Sigmoid colon (tissue), 6 donors: ENCODE measurements at regions not wholly inside any gene's neighbourhood (a gene's known extent, or its start where the extent isn't known, plus 50 kb on each side); places are given as distances from the start of the nearest gene placed in this dataset.

Source experiments
- DNase-seq: peaks from one replicate; pipeline ENCODE4 v3.0.0-alpha.2; 2019
- H3K27ac ChIP-seq, 4 donors: fragments of 200-600 bp; sonication (generic); one replicate each; pipeline ENCODE4 v1.5.1; 2016 to 2019; ENCODE audit warnings: mild to moderate bottlenecking in 1 of 4
- H3K27me3 ChIP-seq, 3 donors: fragments of 200-600 bp; sonication (generic); one replicate each; pipeline ENCODE4 v1.5.1; 2019; ENCODE audit warnings: mild to moderate bottlenecking in 1 of 3
- H3K36me3 ChIP-seq, 4 donors: fragments of 200-600 bp; sonication (generic); one replicate each; pipeline ENCODE4 v1.5.1; 2016 to 2019
- H3K4me1 ChIP-seq, 4 donors: fragments of 200-600 bp; sonication (generic); one replicate each; pipeline ENCODE4 v1.5.1; 2017 to 2019
- H3K4me3 ChIP-seq, 4 donors: fragments of 200-600 bp; sonication (generic); one replicate each; pipeline ENCODE4 v1.5.1; 2017 to 2019; ENCODE audit warnings: mild to moderate bottlenecking in 2 of 4, moderate library complexity in 1 of 4
- H3K9me3 ChIP-seq, 4 donors: fragments of 200-600 bp in 3 of 4; sonication (generic) in 3 of 4; one replicate each; pipeline versions ENCODE4 v1.5.1 to v1.6.1; 2013 to 2019
- EP300 ChIP-seq, 4 donors: sonication (generic); formaldehyde crosslinking; IDR thresholded peaks; one replicate each; pipeline ENCODE4 v1.6.1; 2017; ENCODE audit warnings: antibody characterized with exemption in 4 of 4
- POLR2A ChIP-seq, 2 donors: fragments of 450-650 bp; IDR thresholded peaks; one replicate each; pipeline ENCODE4 v1.6.1; 2016; ENCODE audit warnings: antibody characterized with exemption in 2 of 2, mild to moderate bottlenecking in 2 of 2, moderate library complexity in 2 of 2
- POLR2AphosphoS5 ChIP-seq, 4 donors: sonication (generic); formaldehyde crosslinking; IDR thresholded peaks; one replicate each; pipeline ENCODE4 v1.6.1; 2017; ENCODE audit warnings: antibody characterized with exemption in 4 of 4
- WGBS, 2 donors: extraction: QIAGEN DNeasy Blood & Tissue Kit; methylation state at CpG; one replicate each; pipeline ENCODE4 v1.1.7; 2013; 5-methylcytosine and 5-hydroxymethylcytosine counted together
- intact Hi-C: fragments of 100-400 bp; cut with DNase I; formaldehyde crosslinking; loops from one replicate; pipeline ENCODE4 v1.15.1; 2023
- TF ChIP-seq, protein P1 (sequence below), 4 experiments: fragments of 450-650 bp in 3 of 4; fragments of 200-600 bp in 1 of 4; IDR thresholded peaks; one replicate each; pipeline ENCODE4 v1.5.1; 2016 to 2019; ENCODE audit warnings: antibody characterized with exemption in 4 of 4, mild to moderate bottlenecking in 3 of 4, moderate library complexity in 2 of 4
- donor health status: healthy with polysubstance abuse.
- donor health status: healthy.

- 73 to 92% methylated on average over 4 of the region's 4 CpGs for WGBS, 2 donors
- Histone ChIP-seq H3K27ac (peak overlapping the region in 2 of 4 donors; percentile 15 to 49), H3K4me3 (no peak overlapping the region), H3K27me3 (no peaks in the 10 kb centered on the region), H3K4me1 (peaks cover 0 to 13% (median 4%) of the 10 kb centered on the region in 4 donors), H3K9me3 (no peaks in the 10 kb centered on the region), H3K36me3 (no peaks in the 10 kb centered on the region)
- TF ChIP-seq EP300 (IDR thresholded peaks at IDR 0.05), result no peak
- TF ChIP-seq, protein P1, sequence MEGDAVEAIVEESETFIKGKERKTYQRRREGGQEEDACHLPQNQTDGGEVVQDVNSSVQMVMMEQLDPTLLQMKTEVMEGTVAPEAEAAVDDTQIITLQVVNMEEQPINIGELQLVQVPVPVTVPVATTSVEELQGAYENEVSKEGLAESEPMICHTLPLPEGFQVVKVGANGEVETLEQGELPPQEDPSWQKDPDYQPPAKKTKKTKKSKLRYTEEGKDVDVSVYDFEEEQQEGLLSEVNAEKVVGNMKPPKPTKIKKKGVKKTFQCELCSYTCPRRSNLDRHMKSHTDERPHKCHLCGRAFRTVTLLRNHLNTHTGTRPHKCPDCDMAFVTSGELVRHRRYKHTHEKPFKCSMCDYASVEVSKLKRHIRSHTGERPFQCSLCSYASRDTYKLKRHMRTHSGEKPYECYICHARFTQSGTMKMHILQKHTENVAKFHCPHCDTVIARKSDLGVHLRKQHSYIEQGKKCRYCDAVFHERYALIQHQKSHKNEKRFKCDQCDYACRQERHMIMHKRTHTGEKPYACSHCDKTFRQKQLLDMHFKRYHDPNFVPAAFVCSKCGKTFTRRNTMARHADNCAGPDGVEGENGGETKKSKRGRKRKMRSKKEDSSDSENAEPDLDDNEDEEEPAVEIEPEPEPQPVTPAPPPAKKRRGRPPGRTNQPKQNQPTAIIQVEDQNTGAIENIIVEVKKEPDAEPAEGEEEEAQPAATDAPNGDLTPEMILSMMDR (IDR thresholded peaks at IDR 0.05), result no peak
- intact Hi-C loops, result no loop called here
- DNase-seq, result no peak
These were observed 264.0 kb upstream of the PLEKHG7 start for GRCh38 chr12:92438641-92439419.

DNA sequence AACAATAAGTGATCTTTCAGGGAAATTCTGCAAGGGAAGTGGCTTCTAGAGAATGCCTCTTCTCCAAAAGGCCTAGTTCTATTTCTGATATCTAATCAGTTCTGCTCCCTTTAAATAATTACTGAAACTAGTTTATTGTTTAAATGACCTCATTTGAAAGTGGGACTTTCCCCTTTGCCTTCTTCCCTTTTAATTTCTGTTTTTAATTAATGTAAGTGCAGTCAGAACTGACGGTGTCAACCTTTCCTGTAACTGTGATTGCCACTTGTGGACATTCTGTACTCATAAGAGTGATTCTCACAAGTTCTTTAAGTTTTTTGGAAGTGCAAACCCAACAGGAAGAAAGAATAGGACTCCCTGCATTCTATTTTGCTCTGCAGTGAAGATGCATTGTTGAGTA lies 265.3 kb upstream of the PLEKHG7 start:
- Histone ChIP-seq H3K4me3 (no peak overlapping the region), H3K36me3 (no peaks in the 10 kb centered on the region), H3K9me3 (no peaks in the 10 kb centered on the region), H3K27me3 (no peaks in the 10 kb centered on the region), H3K27ac (no peak overlapping the region), H3K4me1 (peaks cover 0 to 13% (median 4%) of the 10 kb centered on the region in 4 donors)
- TF ChIP-seq EP300 (IDR thresholded peaks at IDR 0.05) (no peak), POLR2A (IDR thresholded peaks at IDR 0.05) (no peak), POLR2AphosphoS5 (IDR thresholded peaks at IDR 0.05) (no peak)
- TF ChIP-seq, protein P1 (IDR thresholded peaks at IDR 0.05), result no peak
- intact Hi-C loops, result no loop called here
- 51 to 68% methylated on average over 1 of the region's 1 CpG for WGBS, 2 donors
- DNase-seq, result no peak

- H3K9me3 ChIP-seq, result no peaks in the 10 kb centered on the region
- peaks cover 0 to 13% (median 4%) of the 10 kb centered on the region in 4 donors for H3K4me1 ChIP-seq
- DNase-seq, result no peak
- H3K4me3 ChIP-seq, result no peak overlapping the region
- no peaks in the 10 kb centered on the region for H3K27me3 ChIP-seq
- no peak overlapping the region for H3K27ac ChIP-seq
- no peak for TF ChIP-seq POLR2A (IDR thresholded peaks at IDR 0.05)
- TF ChIP-seq EP300 (IDR thresholded peaks at IDR 0.05), result no peak
- TF ChIP-seq POLR2AphosphoS5 (IDR thresholded peaks at IDR 0.05), result no peak
- TF ChIP-seq, protein P1 (IDR thresholded peaks at IDR 0.05), result no peak
- no peaks in the 10 kb centered on the region for H3K36me3 ChIP-seq
- intact Hi-C loops, result no loop called here
- 91 to 95% methylated on average over 2 of the region's 2 CpGs for WGBS, 2 donors
These were observed 265.9 kb upstream of the PLEKHG7 start for GRCh38 chr12:92436856-92437255.

DNA sequence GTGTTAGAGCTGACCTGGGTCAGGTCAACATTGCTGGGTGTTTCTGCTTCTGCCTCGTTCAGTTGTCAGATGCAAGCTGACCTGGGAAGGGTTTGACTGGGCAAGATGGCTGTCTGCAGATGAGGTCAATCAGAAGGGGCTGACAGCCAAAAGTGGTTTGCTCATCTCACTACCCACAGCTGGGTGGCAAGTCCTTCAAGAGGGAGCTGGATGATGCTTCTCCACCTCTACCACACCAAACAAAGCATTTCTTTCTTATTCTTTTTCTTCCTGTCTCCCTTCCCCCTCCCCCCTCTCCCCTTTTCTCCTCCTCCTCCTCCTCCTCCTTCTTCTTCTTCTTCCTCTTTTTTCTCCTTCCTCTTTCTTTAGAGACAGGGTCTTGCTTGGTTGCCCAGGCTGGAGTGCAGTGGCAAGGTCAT lies 268.2 kb upstream of the PLEKHG7 start:
- H3K27ac ChIP-seq, result no peak overlapping the region
- DNase-seq, result no peak
- no peaks in the 10 kb centered on the region for H3K9me3 ChIP-seq
- 69 to 86% methylated on average over 1 of the region's 1 CpG for WGBS, 2 donors
- no peak for TF ChIP-seq POLR2A (IDR thresholded peaks at IDR 0.05)
- no peak for TF ChIP-seq EP300 (IDR thresholded peaks at IDR 0.05)
- TF ChIP-seq, protein P1 (IDR thresholded peaks at IDR 0.05), result no peak
- TF ChIP-seq POLR2AphosphoS5 (IDR thresholded peaks at IDR 0.05), result no peak
- no peaks in the 10 kb centered on the region for H3K27me3 ChIP-seq
- H3K36me3 ChIP-seq, result no peaks in the 10 kb centered on the region
- no peak overlapping the region for H3K4me3 ChIP-seq
- intact Hi-C loops, result no loop called here
- H3K4me1 ChIP-seq, result peaks cover 0 to 9% (median 4%) of the 10 kb centered on the region in 4 donors
